GM12878 (cell line): ENCODE measurements at regions not wholly inside any gene's neighbourhood (a gene's known extent, or its start where the extent isn't known, plus 50 kb on each side); places are given as distances from the start of the nearest gene placed in this dataset.

Source experiments
- ATAC-seq: fragments of 200-7000 bp; cut with Tn5 transposase; 3 replicates; pipeline ENCODE4 v1.9.1; 2020; ENCODE audit warnings: mild to moderate bottlenecking, moderate library complexity
- BruUV-seq: library from RNA; stranded (reverse); fragments of 400-500 nt; replicated peaks from 2 replicates; lab custom pipeline; 2021; lab: Mats Ljungman, UMichigan
- CTCF ChIA-PET: fragments of 300-600 bp; sonication (Branson Sonifier 250); formaldehyde crosslinking; extraction: SDS; loops from one replicate; lab custom pipeline; 2021; ENCODE audit warnings: inconsistent platforms; lab: Yijun Ruan, JAX
- POLR2A ChIA-PET: fragments of 350-600 bp; formaldehyde crosslinking; extraction: SDS; loops from one replicate; lab custom pipeline; 2021; ENCODE audit warnings: inconsistent platforms; lab: Charles Lee
- RAD21 ChIA-PET: fragments of 300-600 bp; sonication (Branson Sonifier 250); formaldehyde crosslinking; loops from one replicate; lab custom pipeline; 2023; ENCODE audit warnings: antibody characterized with exemption; ENCODE audit not compliant: unreplicated experiment; lab: Charles Lee
- SMC1A ChIA-PET: fragments of 300-600 bp; sonication (Branson Sonifier 250); formaldehyde crosslinking; loops from one replicate; lab custom pipeline; 2023; ENCODE audit not compliant: unreplicated experiment, uncharacterized antibody; lab: Charles Lee
- DNase-seq: peaks from one replicate; pipeline ENCODE4 v3.0.0-alpha.2; 2011; ENCODE audit warnings: low read depth, low spot score
- FAIRE-seq: peaks from 3 replicates; lab custom pipeline; 2011; peaks lifted over from hg19 to GRCh38; lab: Jason Lieb, UNC
- H2AFZ ChIP-seq: 2 replicates; pipeline ENCODE4 v1.6.0; 2011; ENCODE audit warnings: low read depth, low read length, control low read depth; ENCODE audit not compliant: control insufficient read depth
- H3K27ac ChIP-seq: 2 replicates; pipeline ENCODE4 v1.5.1; 2011; ENCODE audit warnings: control low read depth; ENCODE audit not compliant: control insufficient read depth, insufficient read depth
- H3K27me3 ChIP-seq, 2 experiments: replicated peaks in 1 of 2; 2 replicates each; pipeline versions ENCODE4 v1.6.0 to v1.6.1; 2011; ENCODE audit warnings: low read length in 1 of 2; ENCODE audit not compliant: control insufficient read depth in 2 of 2, insufficient read depth in 2 of 2
- H3K36me3 ChIP-seq, 2 experiments: 2 replicates each; pipeline ENCODE4 v1.5.1; 2011; ENCODE audit warnings: low read length in 1 of 2; ENCODE audit not compliant: control insufficient read depth in 2 of 2, insufficient read depth in 2 of 2
- H3K4me1 ChIP-seq: 2 replicates; pipeline ENCODE4 v1.6.1; 2011; ENCODE audit warnings: mild to moderate bottlenecking, low read length, moderate library complexity, mixed read lengths; ENCODE audit not compliant: control insufficient read depth, insufficient read depth
- H3K4me2 ChIP-seq: 2 replicates; pipeline ENCODE4 v1.6.0; 2011; ENCODE audit warnings: control low read depth; ENCODE audit not compliant: control insufficient read depth, insufficient read depth
- H3K4me3 ChIP-seq: fragments of 200-600 bp; sonication (generic); 2 replicates; pipeline ENCODE4 v1.5.1; 2016
- H3K79me2 ChIP-seq: 2 replicates; pipeline ENCODE4 v1.6.0; 2011; ENCODE audit warnings: low read length; ENCODE audit not compliant: control insufficient read depth, insufficient read depth
- H3K9ac ChIP-seq: 2 replicates; pipeline ENCODE4 v1.8.0; 2011; ENCODE audit warnings: low read length, control low read depth, mixed read lengths; ENCODE audit not compliant: control insufficient read depth, insufficient read depth
- H3K9me3 ChIP-seq: replicated peaks from 3 replicates; pipeline ENCODE4 v1.5.1; 2011; ENCODE audit warnings: mild to moderate bottlenecking, low read length; ENCODE audit not compliant: control insufficient read depth, insufficient read depth
- H4K20me1 ChIP-seq: 2 replicates; pipeline ENCODE4 v1.6.0; 2011; ENCODE audit not compliant: control insufficient read depth, insufficient read depth
- BACH1 ChIP-seq: fragments of 450-650 bp; IDR thresholded peaks from 2 replicates; pipeline ENCODE4 v1.6.1; 2017; ENCODE audit warnings: mild to moderate bottlenecking, borderline replicate concordance
- ESRRA ChIP-seq: IDR thresholded peaks from 2 replicates; pipeline ENCODE4 v1.6.1; 2012; ENCODE audit warnings: mild to moderate bottlenecking, low read length, improper control_type of control experiment
- ETV6 ChIP-seq, 2 experiments: fragments of 450-650 bp in 1 of 2; IDR thresholded peaks in 1 of 2; conservative IDR thresholded peaks in 1 of 2; 2 replicates each; pipeline ENCODE4 v1.6.1; 2014; ENCODE audit warnings: antibody characterized with exemption in 1 of 2, borderline replicate concordance in 1 of 2, low read depth in 1 of 2, mild to moderate bottlenecking in 1 of 2, moderate library complexity in 1 of 2
- FOXK2 ChIP-seq: fragments of 450-650 bp; IDR thresholded peaks from 2 replicates; pipeline ENCODE4 v1.6.1; 2017; ENCODE audit warnings: mild to moderate bottlenecking, moderate library complexity
- HDAC6 ChIP-seq: fragments of 200-600 bp; sonication (generic); IDR thresholded peaks from one replicate; pipeline ENCODE4 v1.8.0; 2017; ENCODE audit warnings: antibody characterized with exemption; ENCODE audit not compliant: unreplicated experiment
- MXI1 ChIP-seq: fragments of 150-350 bp; IDR thresholded peaks from 2 replicates; pipeline ENCODE4 v1.6.1; 2011; ENCODE audit warnings: low read depth, mild to moderate bottlenecking, inconsistent platforms, low read length, improper control_type of control experiment
- MYC ChIP-seq: IDR thresholded peaks from 2 replicates; pipeline ENCODE4 v1.6.1; 2011; ENCODE audit warnings: mild to moderate bottlenecking, low read length, moderate library complexity, inconsistent platforms; ENCODE audit not compliant: insufficient read depth, insufficient replicate concordance, insufficient read length, severe bottlenecking
- NFYA ChIP-seq: IDR thresholded peaks from 2 replicates; pipeline ENCODE4 v1.6.1; 2011; ENCODE audit warnings: low read depth, mild to moderate bottlenecking, low read length, improper control_type of control experiment, borderline replicate concordance
- NR2C1 ChIP-seq: fragments of 450-650 bp; IDR thresholded peaks from 2 replicates; pipeline ENCODE4 v1.6.1; 2017; ENCODE audit warnings: antibody characterized with exemption, mild to moderate bottlenecking, moderate library complexity
- RELA ChIP-seq: fragments of 450-650 bp; IDR thresholded peaks from 2 replicates; pipeline ENCODE4 v1.8.0; 2014; ENCODE audit warnings: borderline replicate concordance; ENCODE audit not compliant: partially characterized antibody
- SIX5 ChIP-seq: IDR thresholded peaks from 2 replicates; pipeline ENCODE4 v1.6.1; 2011; ENCODE audit warnings: mild to moderate bottlenecking, low read depth, low read length, moderate library complexity; ENCODE audit not compliant: severe bottlenecking
- TCF12 ChIP-seq: IDR thresholded peaks from 2 replicates; pipeline ENCODE4 v1.6.1; 2011; ENCODE audit warnings: low read depth, mild to moderate bottlenecking, low read length
- YY1 ChIP-seq: IDR thresholded peaks from 2 replicates; pipeline ENCODE4 v1.6.1; 2011; ENCODE audit warnings: low read depth, mild to moderate bottlenecking, low read length
- ZNF207 ChIP-seq: fragments of 450-650 bp; IDR thresholded peaks from 2 replicates; pipeline ENCODE4 v1.6.1; 2014; ENCODE audit warnings: antibody characterized with exemption, mild to moderate bottlenecking, borderline replicate concordance
- WGBS: methylation state at CpG from one replicate; pipeline ENCODE4 v1.1.6; 2016; ENCODE audit warnings: low lambda C conversion rate; ENCODE audit not compliant: insufficient replicate concordance, insufficient coverage; ENCODE audit errors: missing lambda C conversion rate; 5-methylcytosine and 5-hydroxymethylcytosine counted together
- in situ Hi-C: fragments of 300-500 bp; cut with MboI; formaldehyde crosslinking; loops from 9 replicates; pipeline ENCODE4 v1.14.3; 2018; ENCODE audit warnings: mixed read lengths
- intact Hi-C: fragments of 100-400 bp; cut with micrococcal nuclease; formaldehyde crosslinking; loops from one replicate; pipeline ENCODE4 v1.14.2; 2022; ENCODE audit not compliant: unreplicated experiment
- TF ChIP-seq, protein P1 (sequence below): fragments of 450-650 bp; IDR thresholded peaks from 2 replicates; pipeline ENCODE4 v1.6.1; 2017; ENCODE audit warnings: mild to moderate bottlenecking, low read depth, inconsistent platforms; ENCODE audit not compliant: poor library complexity, severe bottlenecking

DNA sequence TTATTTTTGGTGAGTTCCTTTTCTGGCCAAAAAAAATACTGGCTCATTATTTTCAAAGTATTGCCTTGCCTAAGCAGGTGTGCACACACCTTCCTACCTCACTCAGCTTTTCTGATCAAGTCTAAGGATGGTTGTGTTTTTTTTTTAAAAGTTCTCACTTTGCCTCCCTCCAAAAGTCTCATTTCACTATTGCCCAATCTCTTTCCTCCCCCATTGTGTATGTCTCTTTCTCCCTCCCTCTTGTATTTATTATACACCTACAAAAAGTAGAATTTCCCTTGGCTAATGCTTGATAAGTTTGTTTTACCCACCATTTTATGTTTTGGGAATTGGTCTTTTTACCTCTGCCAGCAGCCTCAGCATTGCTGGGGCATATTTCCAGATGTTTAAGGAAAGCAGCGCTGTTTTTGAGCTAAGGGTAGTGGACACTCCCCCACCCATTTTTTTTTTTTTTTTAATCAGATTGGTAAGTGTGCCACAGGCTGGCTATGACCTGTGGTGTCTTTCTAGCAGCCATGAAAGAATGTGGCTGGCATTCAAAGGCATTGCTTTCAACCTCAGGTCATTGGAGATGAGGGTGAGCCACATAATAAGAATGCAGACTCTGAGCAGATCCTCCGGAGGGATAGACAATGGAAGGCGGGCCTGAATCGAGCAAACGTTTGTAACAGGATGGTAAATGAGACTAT is 668.6 kb downstream of the UTRN start (continued):
- no peak for TF ChIP-seq TCF12
- no peak for TF ChIP-seq HDAC6
- no peak for TF ChIP-seq NR2C1

DNA sequence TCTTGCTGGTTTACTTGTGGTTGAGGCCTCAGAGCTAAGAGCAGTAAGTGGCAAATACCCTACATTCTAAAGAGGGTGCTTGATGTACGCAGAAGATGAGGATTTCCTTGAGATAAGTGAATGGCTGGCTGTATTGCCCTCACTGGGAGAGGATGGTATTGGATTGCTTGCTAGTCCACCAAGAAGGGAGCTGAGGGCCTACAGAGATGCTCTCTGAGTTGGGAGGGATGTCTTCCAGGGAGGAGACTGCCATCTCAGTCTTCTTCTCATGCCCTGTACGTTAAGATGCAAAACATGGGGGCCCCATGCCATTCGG is 669.1 kb downstream of the UTRN start:
- no peak overlapping the region for H3K4me3 ChIP-seq
- TF ChIP-seq NFYA: no peak
- H3K9ac ChIP-seq: no peak overlapping the region
- RAD21 ChIA-PET: no interaction called here
- no peaks in the 10 kb centered on the region for H3K79me2 ChIP-seq
- FAIRE-seq (no peak), DNase-seq (no peak), ATAC-seq (no peak)
- no peaks in the 10 kb centered on the region for H3K9me3 ChIP-seq
- in situ Hi-C loops (no loop called here), intact Hi-C loops (no loop called here)
- H3K27me3 ChIP-seq: no peaks in the 10 kb centered on the region
- no peak overlapping the region for H2AFZ ChIP-seq
- H3K4me2 ChIP-seq: no peak overlapping the region
- no peaks in the 10 kb centered on the region for H3K36me3 ChIP-seq
- no peaks in the 10 kb centered on the region for H4K20me1 ChIP-seq
- no TSS peak for BruUV-seq
- CTCF ChIA-PET: no interaction called here
- WGBS: 26% methylated on average over 3 of the region's 3 CpGs
- SMC1A ChIA-PET: no interaction called here
- H3K27ac ChIP-seq: no peak overlapping the region
- no peaks in the 10 kb centered on the region for H3K4me1 ChIP-seq
- POLR2A ChIA-PET: no interaction called here

DNA sequence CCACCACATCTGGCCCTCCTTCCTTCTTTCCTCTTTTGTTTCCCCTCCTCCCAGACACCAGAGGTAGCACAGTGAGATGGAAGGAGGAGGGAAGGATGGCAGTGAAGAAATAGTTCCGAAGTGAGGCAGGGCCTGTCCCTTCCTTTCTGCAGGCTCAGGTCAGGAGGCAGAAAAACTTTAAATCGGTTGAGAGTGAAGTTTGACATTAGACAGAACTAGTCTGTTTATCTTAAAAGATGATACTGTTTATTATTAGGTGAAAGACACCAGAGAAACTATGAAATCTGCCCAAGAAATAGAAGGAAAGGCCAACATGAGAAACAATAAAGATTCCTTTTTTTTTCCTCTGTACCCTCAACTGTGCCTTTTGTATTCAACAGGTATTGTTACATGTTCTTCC is 670.3 kb downstream of the UTRN start:
- no peak overlapping the region for H3K27ac ChIP-seq
- WGBS: 47% methylated on average over 2 of the region's 2 CpGs
- no peaks in the 10 kb centered on the region for H3K9me3 ChIP-seq
- ChIA-PET SMC1A (no interaction called here), RAD21 (no interaction called here), POLR2A (no interaction called here), CTCF (no interaction called here)
- H3K4me1 ChIP-seq: no peaks in the 10 kb centered on the region
- in situ Hi-C loops: no loop called here
- H3K9ac ChIP-seq: no peak overlapping the region
- intact Hi-C loops: no loop called here
- ATAC-seq: no peak
- no peaks in the 10 kb centered on the region for H4K20me1 ChIP-seq
- H2AFZ ChIP-seq: no peak overlapping the region
- DNase-seq: no peak
- H3K27me3 ChIP-seq: no peaks in the 10 kb centered on the region
- H3K36me3 ChIP-seq: no peaks in the 10 kb centered on the region
- no TSS peak for BruUV-seq
- H3K4me2 ChIP-seq: no peak overlapping the region
- no peak overlapping the region for H3K4me3 ChIP-seq
- no peaks in the 10 kb centered on the region for H3K79me2 ChIP-seq
- FAIRE-seq: no peak
- TF ChIP-seq BACH1: no peak
- no peak for TF ChIP-seq MXI1
- no peak for TF ChIP-seq ETV6 (conservative IDR thresholded peaks at IDR 0.05 in 1 of 2, IDR thresholded peaks at IDR 0.05 in 1 of 2; ENCODE audit: borderline replicate concordance in 1 of 2, low read depth in 1 of 2)
- no peak for TF ChIP-seq YY1
- no peak for TF ChIP-seq SIX5
- TF ChIP-seq ESRRA: no peak
- TF ChIP-seq, protein P1, sequence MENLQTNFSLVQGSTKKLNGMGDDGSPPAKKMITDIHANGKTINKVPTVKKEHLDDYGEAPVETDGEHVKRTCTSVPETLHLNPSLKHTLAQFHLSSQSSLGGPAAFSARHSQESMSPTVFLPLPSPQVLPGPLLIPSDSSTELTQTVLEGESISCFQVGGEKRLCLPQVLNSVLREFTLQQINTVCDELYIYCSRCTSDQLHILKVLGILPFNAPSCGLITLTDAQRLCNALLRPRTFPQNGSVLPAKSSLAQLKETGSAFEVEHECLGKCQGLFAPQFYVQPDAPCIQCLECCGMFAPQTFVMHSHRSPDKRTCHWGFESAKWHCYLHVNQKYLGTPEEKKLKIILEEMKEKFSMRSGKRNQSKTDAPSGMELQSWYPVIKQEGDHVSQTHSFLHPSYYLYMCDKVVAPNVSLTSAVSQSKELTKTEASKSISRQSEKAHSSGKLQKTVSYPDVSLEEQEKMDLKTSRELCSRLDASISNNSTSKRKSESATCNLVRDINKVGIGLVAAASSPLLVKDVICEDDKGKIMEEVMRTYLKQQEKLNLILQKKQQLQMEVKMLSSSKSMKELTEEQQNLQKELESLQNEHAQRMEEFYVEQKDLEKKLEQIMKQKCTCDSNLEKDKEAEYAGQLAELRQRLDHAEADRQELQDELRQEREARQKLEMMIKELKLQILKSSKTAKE: no peak
- no peak for TF ChIP-seq MYC
- no peak for TF ChIP-seq FOXK2
- no peak for TF ChIP-seq RELA
- no peak for TF ChIP-seq ZNF207
